ENCODE measurements at regions not wholly inside any gene's neighbourhood (a gene's known extent, or its start where the extent isn't known, plus 50 kb on each side); places are given as distances from the start of the nearest gene placed in this dataset.
"Not testable (repeated sequence)": the region's sequence is repeated elsewhere in the genome, so short reads cannot be mapped to it uniquely, and the experiment has no call there.

- H3K4ac ChIP-seq (ENCODE audit: low read depth, low read length), result no peak overlapping the region
- H2AK5ac ChIP-seq (ENCODE audit: low read length), result no peak overlapping the region
- no peaks in the 10 kb centered on the region for H3K36me3 ChIP-seq (ENCODE audit: control insufficient read depth, insufficient read depth, low read length)
- H2BK5ac ChIP-seq (ENCODE audit: low read length), result no peak overlapping the region
- H4K8ac ChIP-seq (ENCODE audit: low read depth, low read length), result no peak overlapping the region
- no peak overlapping the region for H3K27ac ChIP-seq (ENCODE audit: low read depth, low read length)
- no peak overlapping the region for H2BK120ac ChIP-seq (ENCODE audit: low read depth, low read length)
- no peaks in the 10 kb centered on the region for H3K27me3 ChIP-seq (ENCODE audit: insufficient read depth, low read length, poor library complexity)
- H3K79me1 ChIP-seq (ENCODE audit: low read length), result no peaks in the 10 kb centered on the region
- DNase-seq, result no peak
- no peak overlapping the region for H3K23ac ChIP-seq (ENCODE audit: low read length)
- no peak overlapping the region for H3K9ac ChIP-seq (ENCODE audit: low read length)
- H3K4me3 ChIP-seq (ENCODE audit: low read length), result no peak overlapping the region
- H4K5ac ChIP-seq (ENCODE audit: low read length), result no peak overlapping the region
- no CpG with 5 or more reads among the region's 3 CpGs for WGBS (ENCODE audit: extremely low coverage, insufficient coverage, low lambda C conversion rate)
- H3K4me2 ChIP-seq (ENCODE audit: low read length), result no peak overlapping the region
- no peak overlapping the region for H3K18ac ChIP-seq (ENCODE audit: low read length)
- H2BK15ac ChIP-seq (replicated peaks; ENCODE audit: low read depth), result no peak overlapping the region
- H3K56ac ChIP-seq (ENCODE audit: low read length), result no peak overlapping the region
- H3K4me1 ChIP-seq (ENCODE audit: control insufficient read depth, low read depth, low read length), result no peaks in the 10 kb centered on the region
- H3K79me2 ChIP-seq (ENCODE audit: control insufficient read depth, insufficient read depth, low read length), result no peaks in the 10 kb centered on the region
These were observed 531.4 kb upstream of the TECRL start for GRCh38 chr4:64940698-64941097.

- Histone ChIP-seq H2BK15ac (replicated peaks; ENCODE audit: low read depth) (no peak overlapping the region), H3K36me3 (ENCODE audit: control insufficient read depth, insufficient read depth, low read length) (no peaks in the 10 kb centered on the region), H4K8ac (ENCODE audit: low read depth, low read length) (no peak overlapping the region), H2BK120ac (ENCODE audit: low read depth, low read length) (no peak overlapping the region), H3K4me2 (ENCODE audit: low read length) (no peak overlapping the region), H3K27ac (ENCODE audit: low read depth, low read length) (no peak overlapping the region), H3K9ac (ENCODE audit: low read length) (no peak overlapping the region), H3K4ac (ENCODE audit: low read depth, low read length) (no peak overlapping the region), H3K79me1 (ENCODE audit: low read length) (no peaks in the 10 kb centered on the region), H3K4me1 (ENCODE audit: control insufficient read depth, low read depth, low read length) (no peaks in the 10 kb centered on the region), H3K23ac (ENCODE audit: low read length) (no peak overlapping the region), H3K56ac (ENCODE audit: low read length) (no peak overlapping the region), H2AK5ac (ENCODE audit: low read length) (no peak overlapping the region), H2BK5ac (ENCODE audit: low read length) (no peak overlapping the region), H3K27me3 (ENCODE audit: insufficient read depth, low read length, poor library complexity) (no peaks in the 10 kb centered on the region), H3K18ac (ENCODE audit: low read length) (no peak overlapping the region), H4K5ac (ENCODE audit: low read length) (no peak overlapping the region), H3K4me3 (ENCODE audit: low read length) (no peak overlapping the region), H3K79me2 (ENCODE audit: control insufficient read depth, insufficient read depth, low read length) (no peaks in the 10 kb centered on the region)
- no CpG with 5 or more reads among the region's 1 CpG for WGBS (ENCODE audit: extremely low coverage, insufficient coverage, low lambda C conversion rate)
- peak; percentile 53 for DNase-seq
These were observed 526.3 kb upstream of the TECRL start for GRCh38 chr4:64935469-64936001.

- Histone ChIP-seq H3K27ac (ENCODE audit: low read depth, low read length) (no peak overlapping the region), H3K79me2 (ENCODE audit: control insufficient read depth, insufficient read depth, low read length) (no peaks in the 10 kb centered on the region), H3K79me1 (ENCODE audit: low read length) (no peaks in the 10 kb centered on the region), H3K4me3 (ENCODE audit: low read length) (no peak overlapping the region), H4K5ac (ENCODE audit: low read length) (no peak overlapping the region), H2AK5ac (ENCODE audit: low read length) (no peak overlapping the region), H3K4ac (ENCODE audit: low read depth, low read length) (no peak overlapping the region), H2BK15ac (replicated peaks; ENCODE audit: low read depth) (no peak overlapping the region), H3K9ac (ENCODE audit: low read length) (no peak overlapping the region), H2BK120ac (ENCODE audit: low read depth, low read length) (no peak overlapping the region), H2BK5ac (ENCODE audit: low read length) (no peak overlapping the region), H3K4me1 (ENCODE audit: control insufficient read depth, low read depth, low read length) (peaks cover 2% of the 10 kb centered on the region), H3K56ac (ENCODE audit: low read length) (no peak overlapping the region), H3K23ac (ENCODE audit: low read length) (no peak overlapping the region), H4K8ac (ENCODE audit: low read depth, low read length) (no peak overlapping the region), H3K4me2 (ENCODE audit: low read length) (no peak overlapping the region), H3K36me3 (ENCODE audit: control insufficient read depth, insufficient read depth, low read length) (no peaks in the 10 kb centered on the region), H3K27me3 (ENCODE audit: insufficient read depth, low read length, poor library complexity) (no peaks in the 10 kb centered on the region), H3K18ac (ENCODE audit: low read length) (no peak overlapping the region)
- WGBS (ENCODE audit: extremely low coverage, insufficient coverage, low lambda C conversion rate), result no CpG with 5 or more reads among the region's 2 CpGs
- DNase-seq, result peak; percentile 79
These were observed 502.6 kb upstream of the TECRL start for GRCh38 chr4:64911846-64912245.

- H3K23ac ChIP-seq (ENCODE audit: low read length), result no peak overlapping the region
- H3K18ac ChIP-seq (ENCODE audit: low read length), result no peak overlapping the region
- H3K36me3 ChIP-seq (ENCODE audit: control insufficient read depth, insufficient read depth, low read length), result no peaks in the 10 kb centered on the region
- no peak overlapping the region for H3K4me3 ChIP-seq (ENCODE audit: low read length)
- no peak overlapping the region for H2BK5ac ChIP-seq (ENCODE audit: low read length)
- no peak for DNase-seq
- H4K8ac ChIP-seq (ENCODE audit: low read depth, low read length), result no peak overlapping the region
- no peak overlapping the region for H3K27ac ChIP-seq (ENCODE audit: low read depth, low read length)
- no peak overlapping the region for H2BK120ac ChIP-seq (ENCODE audit: low read depth, low read length)
- no peak overlapping the region for H4K5ac ChIP-seq (ENCODE audit: low read length)
- H3K9ac ChIP-seq (ENCODE audit: low read length), result no peak overlapping the region
- H3K4me1 ChIP-seq (ENCODE audit: control insufficient read depth, low read depth, low read length), result no peaks in the 10 kb centered on the region
- no peak overlapping the region for H3K4me2 ChIP-seq (ENCODE audit: low read length)
- no peaks in the 10 kb centered on the region for H3K79me1 ChIP-seq (ENCODE audit: low read length)
- H3K79me2 ChIP-seq (ENCODE audit: control insufficient read depth, insufficient read depth, low read length), result no peaks in the 10 kb centered on the region
- H2AK5ac ChIP-seq (ENCODE audit: low read length), result no peak overlapping the region
- no peak overlapping the region for H2BK15ac ChIP-seq (replicated peaks; ENCODE audit: low read depth)
- no peak overlapping the region for H3K4ac ChIP-seq (ENCODE audit: low read depth, low read length)
- H3K27me3 ChIP-seq (ENCODE audit: insufficient read depth, low read length, poor library complexity), result no peaks in the 10 kb centered on the region
- WGBS (ENCODE audit: extremely low coverage, insufficient coverage, low lambda C conversion rate), result no CpG with 5 or more reads among the region's 2 CpGs
- no peak overlapping the region for H3K56ac ChIP-seq (ENCODE audit: low read length)
These were observed 494.7 kb upstream of the TECRL start for GRCh38 chr4:64903986-64904385.

- no peaks in the 10 kb centered on the region for H3K27me3 ChIP-seq (ENCODE audit: insufficient read depth, low read length, poor library complexity)
- H3K18ac ChIP-seq (ENCODE audit: low read length), result no peak overlapping the region
- no peak overlapping the region for H3K9ac ChIP-seq (ENCODE audit: low read length)
- no peaks in the 10 kb centered on the region for H3K4me1 ChIP-seq (ENCODE audit: control insufficient read depth, low read depth, low read length)
- H3K4me2 ChIP-seq (ENCODE audit: low read length), result no peak overlapping the region
- H4K5ac ChIP-seq (ENCODE audit: low read length), result no peak overlapping the region
- H3K79me2 ChIP-seq (ENCODE audit: control insufficient read depth, insufficient read depth, low read length), result no peaks in the 10 kb centered on the region
- H2BK15ac ChIP-seq (replicated peaks; ENCODE audit: low read depth), result no peak overlapping the region
- H2AK5ac ChIP-seq (ENCODE audit: low read length), result no peak overlapping the region
- no peak overlapping the region for H3K23ac ChIP-seq (ENCODE audit: low read length)
- H3K56ac ChIP-seq (ENCODE audit: low read length), result no peak overlapping the region
- H3K4me3 ChIP-seq (ENCODE audit: low read length), result no peak overlapping the region
- H4K8ac ChIP-seq (ENCODE audit: low read depth, low read length), result no peak overlapping the region
- no peak for DNase-seq
- no peaks in the 10 kb centered on the region for H3K36me3 ChIP-seq (ENCODE audit: control insufficient read depth, insufficient read depth, low read length)
- H3K4ac ChIP-seq (ENCODE audit: low read depth, low read length), result no peak overlapping the region
- no peak overlapping the region for H2BK120ac ChIP-seq (ENCODE audit: low read depth, low read length)
- no peaks in the 10 kb centered on the region for H3K79me1 ChIP-seq (ENCODE audit: low read length)
- no peak overlapping the region for H2BK5ac ChIP-seq (ENCODE audit: low read length)
- H3K27ac ChIP-seq (ENCODE audit: low read depth, low read length), result no peak overlapping the region
These were observed 490.3 kb upstream of the TECRL start for GRCh38 chr4:64899563-64899962.

GRCh38 chr4:64899030-64899429, 489.8 kb upstream of the TECRL start:
- not testable (repeated sequence) for DNase-seq; H3K4me2 ChIP-seq (ENCODE audit: low read length); H3K27me3 ChIP-seq (ENCODE audit: insufficient read depth, low read length, poor library complexity); H3K79me1 ChIP-seq (ENCODE audit: low read length); H4K5ac ChIP-seq (ENCODE audit: low read length); H2BK5ac ChIP-seq (ENCODE audit: low read length); H3K4me3 ChIP-seq (ENCODE audit: low read length); H3K9ac ChIP-seq (ENCODE audit: low read length); H3K27ac ChIP-seq (ENCODE audit: low read depth, low read length); H2BK15ac ChIP-seq (replicated peaks; ENCODE audit: low read depth); H3K18ac ChIP-seq (ENCODE audit: low read length); H3K79me2 ChIP-seq (ENCODE audit: control insufficient read depth, insufficient read depth, low read length); H3K56ac ChIP-seq (ENCODE audit: low read length); H3K4ac ChIP-seq (ENCODE audit: low read depth, low read length); H3K4me1 ChIP-seq (ENCODE audit: control insufficient read depth, low read depth, low read length); H2AK5ac ChIP-seq (ENCODE audit: low read length); H4K8ac ChIP-seq (ENCODE audit: low read depth, low read length); H2BK120ac ChIP-seq (ENCODE audit: low read depth, low read length); H3K23ac ChIP-seq (ENCODE audit: low read length); H3K36me3 ChIP-seq (ENCODE audit: control insufficient read depth, insufficient read depth, low read length)
- WGBS (ENCODE audit: extremely low coverage, insufficient coverage, low lambda C conversion rate), result 100% methylated on average over 1 of the region's 2 CpGs
